GM19455 (cell line): ENCODE measurements at regions not wholly inside any gene's neighbourhood (a gene's known extent, or its start where the extent isn't known, plus 50 kb on each side); places are given as distances from the start of the nearest gene placed in this dataset.
"Not testable (repeated sequence)": the region's sequence is repeated elsewhere in the genome, so short reads cannot be mapped to it uniquely, and the experiment has no call there.

Experiments
- ATAC-seq: cut with Tn5 transposase; IDR thresholded peaks from one replicate; pipeline ENCODE4 v1.9.1; 2021; ENCODE audit not compliant: unreplicated experiment

DNA sequence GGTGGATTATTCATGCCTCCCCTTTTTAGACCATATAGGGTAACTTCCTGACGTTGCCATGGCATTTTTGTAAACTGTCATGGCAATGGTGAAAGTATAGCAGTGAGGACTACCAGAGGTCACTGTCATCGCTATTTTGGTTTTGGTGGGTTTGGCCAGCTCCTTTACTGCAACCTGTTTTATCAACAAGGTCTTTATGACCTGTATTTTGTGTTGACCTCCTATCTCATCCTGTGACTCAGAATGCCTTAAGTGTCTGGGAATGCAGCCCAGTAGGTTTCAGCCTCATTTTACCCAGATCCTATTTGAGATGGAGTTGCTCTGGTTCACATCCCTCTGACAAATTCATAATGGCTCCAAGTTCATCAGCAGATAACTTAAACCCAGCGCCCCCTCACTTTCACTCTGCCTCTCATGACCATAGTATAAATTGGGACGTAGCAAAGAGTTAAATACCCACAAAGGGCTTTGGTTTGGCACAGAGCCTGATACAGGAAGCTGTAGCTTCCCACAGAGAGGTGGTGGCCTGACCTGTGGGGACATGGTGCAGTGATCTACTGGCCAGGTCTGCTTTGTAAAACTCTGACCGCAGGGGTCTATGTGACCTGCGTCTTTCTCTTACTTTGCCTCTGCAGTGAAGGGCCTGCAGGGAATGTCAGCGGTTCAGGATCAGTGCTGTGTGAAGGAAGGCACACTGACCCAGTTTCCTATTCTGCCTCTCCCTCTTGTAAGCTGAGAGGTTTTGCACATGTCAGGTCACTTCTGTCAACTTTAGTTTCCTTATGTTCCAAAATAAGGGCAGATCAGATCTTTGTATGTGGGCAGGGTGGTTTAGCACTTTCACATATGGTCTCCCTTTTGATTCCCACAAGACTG lies 78.1 kb upstream of the ZNF644 start:
- ATAC-seq, result no peak

DNA sequence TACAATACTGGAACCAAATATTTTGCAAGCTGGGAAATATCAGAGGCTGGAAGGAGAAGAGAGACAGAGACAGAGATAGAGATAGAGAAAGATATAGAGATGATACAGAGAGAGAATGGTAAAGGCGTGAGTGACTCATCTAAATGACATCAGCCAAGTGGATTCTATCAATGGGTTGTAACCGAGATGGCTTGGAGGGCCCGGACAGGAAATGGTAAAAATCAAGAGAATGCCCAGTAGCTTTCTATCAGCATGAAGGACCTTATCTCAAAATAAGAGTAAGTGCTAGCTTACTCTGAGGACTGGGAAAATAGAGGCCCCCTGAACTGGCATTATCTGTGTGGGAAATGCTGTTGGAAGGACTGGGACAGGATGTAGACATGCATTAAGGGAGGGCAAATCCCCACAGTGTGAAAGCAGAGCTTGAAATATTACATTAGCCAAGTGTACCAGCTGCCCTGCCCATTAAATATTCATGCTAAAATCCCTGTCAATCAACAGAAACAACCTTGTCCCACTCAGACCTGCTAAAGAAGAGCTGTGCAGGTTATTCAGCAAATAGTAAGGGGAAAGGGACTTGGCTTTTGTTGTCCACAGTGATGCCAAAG lies 76.6 kb upstream of the ZNF644 start:
- ATAC-seq, result no peak

DNA sequence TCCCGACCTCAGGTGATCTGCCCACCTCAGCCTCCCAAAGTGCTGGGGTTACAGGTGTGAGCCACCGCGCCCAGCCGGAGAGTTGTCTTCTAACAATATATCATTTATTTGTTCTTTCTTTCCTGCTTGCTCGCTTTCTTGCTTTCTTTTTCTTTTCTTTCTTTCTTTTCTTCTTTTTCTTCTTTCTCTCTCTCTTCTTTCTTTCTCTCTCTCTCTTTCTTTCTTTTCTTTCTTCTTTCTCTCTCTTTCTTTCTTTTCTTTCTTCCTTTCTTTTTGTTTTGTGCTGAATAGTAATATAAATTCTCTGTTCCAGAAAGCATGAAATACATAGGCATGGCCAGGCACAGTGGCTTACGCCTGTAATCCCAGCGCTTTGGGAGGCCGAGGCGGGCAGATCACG lies 73.5 kb upstream of the ZNF644 start:
- ATAC-seq, result not testable (repeated sequence)

DNA sequence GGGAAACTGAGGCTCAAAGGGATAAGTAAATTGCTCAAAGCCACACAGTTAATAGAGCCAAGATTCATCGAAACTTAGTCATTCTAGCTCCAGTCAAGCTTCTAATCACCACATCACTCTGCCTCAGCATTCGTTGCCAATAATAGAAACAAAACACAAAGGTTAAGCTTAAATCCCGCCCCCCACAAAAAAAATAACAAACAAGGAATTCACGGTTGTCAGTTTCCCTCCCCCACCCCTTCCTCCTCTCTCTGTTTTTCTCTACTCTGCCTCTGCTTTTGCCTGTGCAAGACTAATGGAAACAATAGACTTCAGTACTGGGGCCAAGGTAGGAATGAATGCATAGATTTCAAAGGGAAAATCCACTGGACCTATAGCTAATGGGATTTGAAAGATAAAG lies 70.7 kb upstream of the ZNF644 start:
- ATAC-seq, result no peak

DNA sequence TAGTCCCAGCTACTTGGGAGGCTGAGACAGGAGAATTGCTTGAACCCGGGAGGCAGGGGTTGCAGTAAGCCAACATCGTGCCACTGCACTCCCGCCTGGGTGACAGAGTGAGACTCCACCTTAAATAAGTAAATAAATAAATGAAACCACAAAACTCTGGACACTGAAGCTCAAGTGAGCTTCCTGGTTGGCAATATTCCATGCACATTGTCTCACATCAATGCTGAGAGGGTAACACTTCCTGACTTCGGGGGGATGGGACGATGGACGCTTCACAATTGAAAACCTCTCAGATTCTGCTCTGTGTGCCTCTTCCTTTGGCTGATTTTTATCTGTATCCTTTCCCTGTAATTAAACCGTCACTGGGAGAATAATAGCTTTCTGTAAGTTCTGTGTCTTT lies 70.0 kb upstream of the ZNF644 start:
- no peak for ATAC-seq

DNA sequence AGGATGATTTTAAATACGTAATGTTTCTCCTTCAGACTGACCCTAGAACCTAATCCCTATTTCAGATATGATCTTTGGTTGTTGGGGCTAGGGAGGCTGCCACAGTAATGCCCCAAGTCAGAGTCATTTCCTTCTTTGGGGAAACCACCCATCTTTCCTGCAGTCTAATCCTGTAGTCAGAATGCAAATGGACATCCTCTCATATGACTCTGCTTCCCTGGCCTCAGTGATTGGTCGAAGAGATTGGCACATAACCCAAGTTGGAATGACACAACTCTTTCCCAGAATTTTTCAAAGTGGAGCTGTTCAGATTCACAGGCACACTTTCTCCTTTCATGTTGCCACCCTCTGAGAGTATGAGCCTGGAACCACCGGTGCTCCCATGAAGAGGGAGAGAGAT lies 58.8 kb upstream of the ZNF644 start:
- no peak for ATAC-seq

DNA sequence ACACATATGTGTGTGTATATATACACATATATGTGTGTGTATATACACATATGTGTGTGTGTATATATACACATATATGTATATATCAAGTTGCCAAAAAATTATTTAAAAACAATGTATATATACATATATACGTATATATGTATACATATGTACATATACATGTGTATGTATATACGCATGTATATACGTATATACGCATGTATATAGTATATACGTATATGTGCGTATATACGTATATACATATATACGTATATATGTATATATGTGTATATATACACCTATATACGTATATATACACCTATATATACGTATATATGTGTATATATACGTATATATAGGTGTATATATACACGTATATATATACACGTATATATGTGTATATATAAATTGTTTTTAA lies 57.0 kb upstream of the ZNF644 start:
- ATAC-seq, result no peak

DNA sequence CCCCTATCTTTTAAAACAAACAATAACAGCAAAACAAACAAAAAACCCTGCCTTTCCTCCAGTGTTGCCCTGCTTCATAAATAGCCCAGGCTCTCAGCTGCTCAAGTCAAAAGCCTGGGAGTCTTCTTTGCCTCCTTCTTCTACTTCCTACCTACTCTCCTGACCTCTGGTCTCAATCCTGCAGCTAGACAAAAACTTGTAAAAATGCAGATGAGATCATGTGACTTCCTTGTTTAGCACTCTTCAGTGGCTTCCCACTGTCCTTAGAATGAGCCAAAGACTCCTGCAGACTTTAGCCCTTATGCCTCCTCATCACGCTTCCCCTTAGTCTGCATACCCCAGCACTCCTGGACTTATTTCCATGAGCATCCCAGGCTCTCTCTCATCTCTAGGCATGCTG lies 55.0 kb upstream of the ZNF644 start:
- ATAC-seq, result no peak

DNA sequence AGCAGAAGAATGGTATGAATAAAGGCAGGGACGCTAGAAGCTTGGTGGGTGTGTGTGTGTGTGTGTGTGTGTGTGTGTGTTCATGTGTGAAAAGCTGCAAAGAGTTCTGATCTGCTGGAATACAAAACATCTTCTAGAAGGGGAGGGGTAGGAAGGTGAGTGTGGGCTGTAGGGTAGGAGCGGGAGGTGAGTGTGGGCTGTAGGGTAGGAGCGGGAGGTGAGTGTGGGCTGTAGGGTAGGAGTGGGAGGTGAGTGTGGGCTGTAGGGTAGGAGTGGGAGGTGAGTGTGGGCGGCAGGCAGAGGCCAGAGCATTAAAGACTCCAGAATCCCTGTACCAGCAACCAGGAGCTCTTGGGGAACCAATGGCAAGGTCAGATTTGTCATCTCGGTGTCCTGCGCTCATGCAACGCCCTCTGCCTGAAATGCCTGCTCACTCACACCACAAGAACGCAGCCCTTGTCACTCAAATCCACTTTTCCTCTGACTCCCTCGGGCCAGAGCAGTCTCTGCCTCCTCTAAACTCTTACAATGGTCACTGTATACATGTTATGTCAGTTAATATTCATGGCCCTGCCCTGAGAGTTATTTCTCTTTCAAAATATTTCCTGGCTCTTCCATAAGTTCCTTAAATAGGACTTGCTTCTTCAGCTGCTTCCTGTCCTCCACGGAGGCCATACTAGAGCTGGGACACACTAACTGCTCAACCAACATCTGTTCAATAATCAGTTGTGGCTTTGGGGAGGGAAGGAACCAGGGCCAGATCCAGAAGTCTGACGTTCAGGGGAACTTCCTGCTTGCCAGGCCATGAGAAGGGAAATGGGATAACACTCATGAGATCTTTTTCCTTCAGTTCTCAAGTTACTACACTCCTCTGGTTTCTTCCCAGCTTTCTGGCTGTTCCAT lies 53.6 kb upstream of the ZNF644 start:
- no peak for ATAC-seq

DNA sequence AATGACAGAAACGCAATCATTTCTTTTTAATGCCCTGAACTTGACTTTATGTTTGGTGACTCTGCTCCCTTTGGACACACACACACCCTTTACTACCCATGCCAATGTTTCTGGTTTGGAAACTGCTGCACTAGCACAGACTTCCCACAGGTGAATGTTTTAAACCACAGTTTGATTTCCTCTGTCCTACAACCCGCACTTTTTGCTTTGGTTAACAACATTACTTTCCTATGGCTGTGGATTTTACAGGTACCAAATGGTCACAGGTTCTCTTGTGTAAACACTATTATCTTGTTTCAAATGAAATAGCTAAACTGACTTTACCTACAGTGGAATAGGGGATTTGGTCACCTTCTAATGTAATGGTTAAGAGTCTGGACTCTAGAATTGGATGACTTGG lies 51.5 kb upstream of the ZNF644 start:
- ATAC-seq, result no peak

DNA sequence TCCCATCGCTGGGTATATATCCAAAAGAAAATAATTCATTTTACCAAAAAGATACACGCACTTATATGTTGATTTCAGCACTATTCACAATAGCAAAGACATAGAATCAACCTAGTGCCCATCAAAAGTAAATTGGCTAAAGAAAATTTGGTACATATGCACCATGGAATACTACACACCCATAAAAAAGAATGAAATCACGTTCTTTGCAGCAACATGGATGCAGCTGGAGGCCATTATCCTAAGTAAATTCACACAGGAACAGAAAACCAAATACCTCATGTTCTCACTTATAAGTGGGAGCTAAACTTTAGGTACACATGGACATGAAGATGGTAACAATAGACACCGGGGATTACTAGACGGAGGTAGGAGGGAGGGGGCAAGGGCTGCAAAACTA lies 50.0 kb upstream of the ZNF644 start:
- ATAC-seq, result no peak
